ENCODE measurements at regions not wholly inside any gene's neighbourhood (a gene's known extent, or its start where the extent isn't known, plus 50 kb on each side); places are given as distances from the start of the nearest gene placed in this dataset.
"Not testable (repeated sequence)": the region's sequence is repeated elsewhere in the genome, so short reads cannot be mapped to it uniquely, and the experiment has no call there.

GRCh38 chr7:106376026-106376799, 91.4 kb upstream of the NAMPT start:
- DNase-seq (ENCODE audit: low read depth) = no peak

- DNase-seq (ENCODE audit: low read depth) = no peak
Observed at GRCh38 chr7:106375499-106375898, 90.7 kb upstream of the NAMPT start.

GRCh38 chr7:106374437-106374836, 89.7 kb upstream of the NAMPT start:
- DNase-seq (ENCODE audit: low read depth) = no peak

GRCh38 chr7:106372595-106373318, 88.0 kb upstream of the NAMPT start:
- no peak for DNase-seq (ENCODE audit: low read depth)

- no peak for DNase-seq (ENCODE audit: low read depth)
Observed at GRCh38 chr7:106372126-106372525, 87.3 kb upstream of the NAMPT start.

GRCh38 chr7:106371629-106372028, 86.8 kb upstream of the NAMPT start:
- no peak for DNase-seq (ENCODE audit: low read depth)

- no peak for DNase-seq (ENCODE audit: low read depth)
Observed at GRCh38 chr7:106370542-106370941, 85.8 kb upstream of the NAMPT start.

- DNase-seq (ENCODE audit: low read depth) = no peak
Observed at GRCh38 chr7:106369816-106370215, 85.0 kb upstream of the NAMPT start.

GRCh38 chr7:106369352-106369751, 84.6 kb upstream of the NAMPT start:
- DNase-seq (ENCODE audit: low read depth) = no peak

GRCh38 chr7:106367664-106368063, 82.9 kb upstream of the NAMPT start:
- no peak for DNase-seq (ENCODE audit: low read depth)

- DNase-seq (ENCODE audit: low read depth) = no peak
Observed at GRCh38 chr7:106367018-106367420, 82.2 kb upstream of the NAMPT start.

GRCh38 chr7:106365252-106366005, 80.6 kb upstream of the NAMPT start:
- no peak for DNase-seq (ENCODE audit: low read depth)

- not testable (repeated sequence) for DNase-seq (ENCODE audit: low read depth)
Observed at GRCh38 chr7:106362507-106362906, 77.7 kb upstream of the NAMPT start.

GRCh38 chr7:106358103-106358663, 73.4 kb upstream of the NAMPT start:
- no peak for DNase-seq (ENCODE audit: low read depth)

- no peak for DNase-seq (ENCODE audit: low read depth)
Observed at GRCh38 chr7:106357675-106358074, 72.9 kb upstream of the NAMPT start.

- DNase-seq (ENCODE audit: low read depth) = no peak
Observed at GRCh38 chr7:106354822-106355221, 70.0 kb upstream of the NAMPT start.

- DNase-seq (ENCODE audit: low read depth) = no peak
Observed at GRCh38 chr7:106353944-106354343, 69.2 kb upstream of the NAMPT start.

- DNase-seq (ENCODE audit: low read depth) = no peak
Observed at GRCh38 chr7:106348231-106348630, 63.4 kb upstream of the NAMPT start.

GRCh38 chr7:106347229-106347833, 62.5 kb upstream of the NAMPT start:
- no peak for DNase-seq (ENCODE audit: low read depth)

GRCh38 chr7:106346678-106347217, 62.0 kb upstream of the NAMPT start:
- DNase-seq (ENCODE audit: low read depth) = peak; percentile 85

GRCh38 chr7:106346167-106346677, 61.4 kb upstream of the NAMPT start:
- no peak for DNase-seq (ENCODE audit: low read depth)

Data from HS-5 (cell line).